GM12874 (cell line): ENCODE measurements at regions not wholly inside any gene's neighbourhood (a gene's known extent, or its start where the extent isn't known, plus 50 kb on each side); places are given as distances from the start of the nearest gene placed in this dataset.

Source experiments
- CTCF ChIP-seq: IDR thresholded peaks from 2 replicates; pipeline ENCODE4 v1.5.1; 2011; ENCODE audit warnings: low read depth, mild to moderate bottlenecking, control low read depth, low read length, moderate library complexity; ENCODE audit not compliant: insufficient read depth

GRCh38 chr12:25416516-25416915, 136.6 kb downstream of the LMNTD1 start:
- no peak for TF ChIP-seq CTCF

- TF ChIP-seq CTCF, result no peak
Measured at GRCh38 chr12:25415004-25415403, 138.1 kb downstream of the LMNTD1 start.

- TF ChIP-seq CTCF, result no peak
Measured at GRCh38 chr12:25412735-25413134, 140.3 kb downstream of the LMNTD1 start.

- no peak for TF ChIP-seq CTCF
Measured at GRCh38 chr12:25404955-25405354, 148.1 kb downstream of the LMNTD1 start.

- no peak for TF ChIP-seq CTCF
Measured at GRCh38 chr12:25401547-25402345, 151.0 kb upstream of the KRAS start.

- TF ChIP-seq CTCF, result no peak
Measured at GRCh38 chr12:25397001-25397400, 146.3 kb upstream of the KRAS start.

- no peak for TF ChIP-seq CTCF
Measured at GRCh38 chr12:25395227-25395626, 144.5 kb upstream of the KRAS start.

GRCh38 chr12:25394025-25394424, 143.3 kb upstream of the KRAS start:
- no peak for TF ChIP-seq CTCF
